HG02678 (cell line): ENCODE measurements at regions not wholly inside any gene's neighbourhood (a gene's known extent, or its start where the extent isn't known, plus 50 kb on each side); places are given as distances from the start of the nearest gene placed in this dataset.

Source experiments
- ATAC-seq: cut with Tn5 transposase; IDR thresholded peaks from one replicate; pipeline ENCODE4 v1.9.1; 2021; ENCODE audit warnings: mild to moderate bottlenecking, moderate library complexity; ENCODE audit not compliant: unreplicated experiment

- no peak for ATAC-seq
Observed at GRCh38 chr3:27861046-27862036, 139.2 kb upstream of the EOMES start.

GRCh38 chr3:27865731-27866130, 143.6 kb upstream of the EOMES start:
- ATAC-seq = no peak

DNA sequence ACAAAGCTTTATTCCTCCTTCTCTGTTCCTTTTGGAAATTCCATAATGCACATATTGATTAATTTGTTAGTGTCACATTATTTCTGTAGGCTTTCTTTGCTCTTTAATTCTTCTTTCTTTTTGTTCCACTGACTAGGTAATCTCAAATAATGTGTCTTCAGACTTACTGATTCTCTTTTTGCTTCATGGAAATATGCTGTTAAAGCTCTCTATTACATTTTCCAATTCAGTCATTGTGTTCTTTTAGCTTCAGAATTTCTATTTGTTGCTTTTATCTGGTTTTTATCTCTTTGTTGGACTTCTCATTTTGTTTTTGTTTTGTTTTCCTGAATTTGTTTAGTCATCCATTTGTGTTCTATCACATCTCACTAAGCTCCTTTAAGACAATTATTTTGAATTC, 147.0 kb upstream of the EOMES start:
- no peak for ATAC-seq

DNA sequence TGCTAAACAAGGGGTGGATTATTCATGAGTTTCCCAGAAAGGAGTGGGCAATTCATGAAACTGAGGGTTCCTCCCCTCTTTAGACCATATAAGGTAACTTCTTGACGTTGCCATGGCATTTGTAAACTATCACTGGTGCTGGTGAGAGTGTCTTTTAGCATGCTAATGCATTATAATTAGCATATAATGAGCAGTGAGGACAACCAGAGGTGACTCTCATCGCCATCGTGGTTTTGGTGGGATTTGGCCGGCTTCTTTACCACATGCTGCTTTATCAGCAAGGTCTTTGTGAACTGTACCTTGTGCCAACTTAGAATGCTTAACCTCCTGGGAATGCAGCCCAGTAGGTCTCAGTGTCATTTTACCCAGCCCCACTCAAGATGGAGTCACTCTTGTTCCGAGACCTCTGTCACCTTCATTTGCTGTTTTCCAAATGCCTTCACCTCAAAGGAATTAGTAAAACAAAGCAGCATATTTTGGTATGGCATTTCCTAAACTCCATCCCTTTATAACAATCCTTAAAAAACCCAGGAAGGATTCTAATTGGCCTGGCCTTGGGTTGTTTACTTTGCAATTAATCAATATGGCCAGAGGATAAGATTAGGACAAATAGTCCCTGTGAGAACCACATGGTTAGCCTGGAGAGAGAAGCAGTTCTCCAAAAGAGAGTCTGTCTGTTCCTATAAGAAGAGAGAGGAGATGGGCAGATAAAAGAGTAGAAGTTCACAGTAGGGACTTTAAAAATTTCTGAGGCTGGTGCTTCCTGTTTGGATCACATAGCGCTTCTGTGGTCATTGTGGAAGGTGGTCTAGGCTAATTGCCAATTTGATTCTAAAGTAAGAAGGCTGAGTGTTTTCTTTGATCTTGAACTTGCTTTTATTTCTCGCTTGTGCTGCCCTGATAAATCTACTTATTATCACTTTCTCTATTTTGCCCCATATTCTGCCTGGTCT, 155.2 kb upstream of the EOMES start:
- no peak for ATAC-seq

GRCh38 chr3:27878014-27878383, 155.9 kb upstream of the EOMES start:
- ATAC-seq = no peak

GRCh38 chr3:27880969-27881892, 159.1 kb upstream of the EOMES start:
- peak; percentile 40 for ATAC-seq

GRCh38 chr3:27883266-27883665, 161.1 kb upstream of the EOMES start:
- no peak for ATAC-seq

DNA sequence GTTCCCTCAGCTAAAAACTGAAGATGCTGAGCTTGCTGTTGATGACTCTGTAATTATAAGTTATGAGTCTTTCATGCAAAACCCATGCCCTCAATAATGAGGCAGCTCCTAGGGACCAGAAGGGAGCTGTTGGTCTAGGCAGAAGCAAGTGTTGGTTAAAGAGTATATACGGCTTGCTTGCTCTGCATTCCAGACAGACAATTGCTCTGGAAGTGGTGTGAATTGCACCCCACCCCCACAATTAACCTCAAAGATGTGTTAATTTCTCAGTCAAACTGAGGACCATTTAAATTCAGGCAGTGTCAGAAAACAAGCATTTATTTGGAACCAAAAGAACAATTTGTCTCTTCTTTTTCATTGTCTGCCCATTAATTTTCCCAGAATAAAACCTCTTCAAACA, 163.5 kb upstream of the EOMES start:
- no peak for ATAC-seq

GRCh38 chr3:27888562-27888961, 166.4 kb upstream of the EOMES start:
- no peak for ATAC-seq

GRCh38 chr3:27889745-27890144, 167.6 kb upstream of the EOMES start:
- no peak for ATAC-seq

- ATAC-seq = no peak
Observed at GRCh38 chr3:27900316-27900715, 178.2 kb upstream of the EOMES start.

GRCh38 chr3:27903446-27903845, 181.3 kb upstream of the EOMES start:
- no peak for ATAC-seq

- ATAC-seq = no peak
Observed at GRCh38 chr3:27905625-27906024, 183.5 kb upstream of the EOMES start.

DNA sequence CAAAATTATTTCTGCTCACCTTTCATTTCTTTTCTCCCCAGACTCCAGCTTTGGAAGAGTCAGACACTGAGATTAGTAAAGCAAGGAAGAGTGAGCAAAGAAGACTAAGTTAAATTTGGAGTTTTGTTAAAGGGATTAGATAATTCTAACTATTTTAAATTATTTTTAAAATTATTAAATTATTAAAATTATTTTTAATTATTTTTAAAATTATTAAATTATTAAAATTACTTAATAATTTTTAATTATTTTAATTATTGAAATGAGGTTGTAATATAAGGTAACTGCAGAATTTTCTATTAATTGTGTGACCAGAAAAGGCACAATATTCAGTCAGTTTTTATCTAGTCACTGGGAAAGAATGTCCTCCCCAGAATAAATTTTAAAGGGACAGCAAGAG, 185.0 kb upstream of the EOMES start:
- ATAC-seq = no peak

- ATAC-seq = no peak
Observed at GRCh38 chr3:27907929-27908328, 185.8 kb upstream of the EOMES start.

GRCh38 chr3:27910456-27910855, 188.3 kb upstream of the EOMES start:
- no peak for ATAC-seq

DNA sequence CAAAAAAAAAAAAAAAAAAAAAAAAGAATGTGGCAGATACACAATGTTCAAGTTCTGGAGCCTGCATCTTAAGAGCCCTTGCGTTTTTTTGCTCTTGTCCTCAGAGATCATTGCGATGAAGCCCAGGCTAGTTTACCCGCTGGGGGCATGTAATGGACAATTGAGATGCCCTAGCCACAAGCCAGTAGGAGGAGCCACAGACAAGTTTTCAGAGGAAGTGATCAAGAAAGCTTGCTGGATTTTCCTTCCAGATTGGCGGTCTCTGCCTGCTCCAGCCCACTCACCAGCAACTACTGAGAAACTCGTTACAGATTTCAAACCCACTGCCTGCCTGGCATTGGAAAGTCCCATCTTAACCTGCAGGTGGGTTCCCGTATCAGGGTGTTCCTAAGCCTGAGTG, 192.1 kb upstream of the EOMES start:
- no peak for ATAC-seq

GRCh38 chr3:27923349-27924068, 201.4 kb upstream of the EOMES start:
- no peak for ATAC-seq

- ATAC-seq = no peak
Observed at GRCh38 chr3:27927882-27928281, 205.8 kb upstream of the EOMES start.

DNA sequence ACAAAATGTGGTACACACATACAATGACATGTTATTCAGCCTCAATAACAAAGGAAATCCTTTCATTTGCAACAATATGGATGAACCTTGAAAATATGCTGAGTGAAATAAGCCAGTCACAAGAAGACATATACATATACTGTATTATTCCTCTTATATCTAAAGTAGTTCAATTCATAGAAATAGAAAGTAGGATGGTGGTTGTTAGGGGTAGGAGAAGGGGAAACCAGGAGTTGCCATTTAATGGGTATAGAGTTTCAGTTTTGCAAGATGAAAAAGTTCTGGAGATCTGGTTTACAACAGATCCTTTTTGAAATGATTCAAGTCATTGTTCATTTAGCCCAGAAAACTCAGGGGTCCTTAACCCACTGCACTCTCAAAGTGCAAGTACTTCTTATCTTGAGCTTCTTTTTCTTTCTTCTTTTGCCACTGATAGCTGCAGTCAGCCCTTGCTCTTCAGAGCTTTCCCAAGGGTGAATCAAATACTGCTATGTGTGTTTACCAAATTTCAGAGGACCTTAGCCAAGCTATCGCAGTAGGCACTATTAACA, 208.0 kb upstream of the EOMES start:
- no peak for ATAC-seq
